ENCODE measurements at regions not wholly inside any gene's neighbourhood (a gene's known extent, or its start where the extent isn't known, plus 50 kb on each side); places are given as distances from the start of the nearest gene placed in this dataset.

DNA sequence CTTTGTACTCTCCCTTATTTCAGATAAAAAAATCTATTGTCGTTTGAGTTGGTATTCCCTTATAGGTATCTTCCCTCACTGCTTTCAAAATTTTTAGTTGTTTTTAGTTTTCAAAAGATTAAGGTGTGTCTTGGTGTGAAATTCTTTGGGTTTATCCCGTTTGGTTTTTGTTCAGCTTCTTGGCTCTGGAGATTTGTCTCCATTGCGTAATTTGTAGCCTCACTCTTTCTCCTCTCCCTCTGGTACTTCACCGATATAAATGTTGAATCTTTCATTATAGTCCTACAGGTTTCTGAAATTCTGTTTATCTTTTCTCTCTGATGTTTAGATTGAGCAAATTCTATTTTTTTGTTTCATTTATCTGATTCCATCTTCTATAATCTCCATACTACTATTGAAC is 113.8 kb upstream of the HS6ST1 start:
- no peak overlapping the region for H3K4me3 ChIP-seq
- no peak for ATAC-seq
- no peaks in the 10 kb centered on the region for H3K9me3 ChIP-seq (replicated peaks; ENCODE audit: control insufficient read depth, insufficient read depth, low read depth, low read length)
- H3K9me1 ChIP-seq (ENCODE audit: control insufficient read depth, insufficient read depth, low read length), result no peaks in the 10 kb centered on the region
- H3K9ac ChIP-seq (ENCODE audit: insufficient read depth in 1 of 2, low read depth in 2 of 2, low read length in 2 of 2), result no peak overlapping the region
- POLR2A ChIA-PET, result no interaction called here
- CTCF ChIA-PET (ENCODE audit: low intra/inter-chr PET ratio), result no interaction called here
- no peak overlapping the region for H2AFZ ChIP-seq (ENCODE audit: low read depth, low read length)
- no peaks in the 10 kb centered on the region for H4K20me1 ChIP-seq (replicated peaks; ENCODE audit: control insufficient read depth, insufficient read depth, low read length)
- H3K79me2 ChIP-seq (ENCODE audit: control insufficient read depth, insufficient read depth, low read length), result no peaks in the 10 kb centered on the region
- H3K27me3 ChIP-seq (ENCODE audit: control insufficient read depth in 2 of 2, insufficient read depth in 2 of 2, low read length in 2 of 2), result peaks cover 0 to 30% of the 10 kb centered on the region in 2 experiments; a peak in 4 of 5 replicates
- in situ Hi-C loops (cut with MboI), result no loop called here
- no TSS peak for BruUV-seq (replicated peaks)
- intact Hi-C loops (cut with micrococcal nuclease), result no loop called here
- H3K4me1 ChIP-seq (replicated peaks in 1 of 2; ENCODE audit: control insufficient read depth in 2 of 2, insufficient read depth in 2 of 2, low read length in 2 of 2), result no peaks in the 10 kb centered on the region
- TF ChIP-seq ZNF274 (IDR thresholded peaks at IDR 0.05; ENCODE audit: borderline replicate concordance, low read depth, low read length), result no peak
- TF ChIP-seq CEBPB (tag; IDR thresholded peaks at IDR 0.05), result 0 out of 2 replicates have a peak, but pooled peaks have one; percentile 7
- 4% methylated on average over 4 of the region's 4 CpGs for WGBS (ENCODE audit: insufficient coverage, low coverage, missing lambda C conversion rate)
- no peak overlapping the region for H3K27ac ChIP-seq (ENCODE audit: extremely low read depth, low read depth, low read length)
- no peak overlapping the region for H3K4me2 ChIP-seq (ENCODE audit: insufficient read depth, low read length)
- no peak for DNase-seq (ENCODE audit: extremely low read depth in 1 of 4, low spot score in 3 of 4)
- no peak for FAIRE-seq
- H3K36me3 ChIP-seq (ENCODE audit: control insufficient read depth, insufficient read depth, low read length), result no peaks in the 10 kb centered on the region

DNA sequence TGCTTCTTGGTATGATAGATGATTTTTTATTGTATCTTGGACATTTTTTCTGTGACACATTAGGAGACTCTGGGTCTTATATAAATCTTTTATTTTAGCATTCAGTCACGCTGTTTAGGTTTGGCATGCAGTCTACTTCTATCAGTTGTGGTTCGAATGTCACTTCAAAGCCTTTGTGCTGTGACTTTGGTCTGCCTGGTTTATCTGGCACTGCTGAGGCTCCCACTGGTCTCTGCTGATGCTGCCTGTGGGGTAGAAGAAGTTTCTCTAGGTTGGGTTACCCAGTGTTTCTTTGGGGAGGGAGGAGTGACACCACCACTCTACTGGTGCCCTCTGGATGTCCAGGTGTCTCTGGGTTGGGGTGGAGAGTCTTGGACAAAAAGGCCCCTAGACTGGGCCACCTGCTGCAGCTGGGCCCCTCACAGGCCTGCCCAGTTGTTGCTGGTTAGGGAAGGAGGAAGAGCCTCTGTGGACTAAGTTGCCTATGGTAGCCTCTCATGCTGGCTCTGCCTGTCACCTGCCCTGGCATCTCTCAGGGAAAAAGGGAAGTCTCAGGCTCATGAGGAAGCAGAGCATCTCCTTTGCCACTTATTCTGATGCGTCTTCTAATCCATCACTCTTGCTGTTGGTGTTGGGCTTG is 115.4 kb upstream of the HS6ST1 start:
- Histone ChIP-seq H3K9ac (ENCODE audit: insufficient read depth in 1 of 2, low read depth in 2 of 2, low read length in 2 of 2) (no peak overlapping the region), H2AFZ (ENCODE audit: low read depth, low read length) (no peak overlapping the region), H3K9me3 (replicated peaks; ENCODE audit: control insufficient read depth, insufficient read depth, low read depth, low read length) (no peaks in the 10 kb centered on the region), H3K36me3 (ENCODE audit: control insufficient read depth, insufficient read depth, low read length) (no peaks in the 10 kb centered on the region), H3K4me3 (no peak overlapping the region), H4K20me1 (replicated peaks; ENCODE audit: control insufficient read depth, insufficient read depth, low read length) (no peaks in the 10 kb centered on the region), H3K4me1 (replicated peaks in 1 of 2; ENCODE audit: control insufficient read depth in 2 of 2, insufficient read depth in 2 of 2, low read length in 2 of 2) (no peaks in the 10 kb centered on the region; a peak in 1 of 5 replicates), H3K27ac (ENCODE audit: extremely low read depth, low read depth, low read length) (no peak overlapping the region), H3K9me1 (ENCODE audit: control insufficient read depth, insufficient read depth, low read length) (no peaks in the 10 kb centered on the region), H3K27me3 (ENCODE audit: control insufficient read depth in 2 of 2, insufficient read depth in 2 of 2, low read length in 2 of 2) (peaks cover 0 to 39% of the 10 kb centered on the region in 2 experiments; a peak in 3 of 5 replicates), H3K79me2 (ENCODE audit: control insufficient read depth, insufficient read depth, low read length) (no peaks in the 10 kb centered on the region), H3K4me2 (ENCODE audit: insufficient read depth, low read length) (no peak overlapping the region)
- FAIRE-seq (no peak), ATAC-seq (no peak), DNase-seq (ENCODE audit: extremely low read depth in 1 of 4, low spot score in 3 of 4) (no peak)
- POLR2A ChIA-PET, result no interaction called here
- intact Hi-C loops (cut with micrococcal nuclease) (no loop called here), in situ Hi-C loops (cut with MboI) (no loop called here)
- WGBS (ENCODE audit: insufficient coverage, low coverage, missing lambda C conversion rate), result 3% methylated on average over 3 of the region's 3 CpGs
- no TSS peak for BruUV-seq (replicated peaks)
- CTCF ChIA-PET (ENCODE audit: low intra/inter-chr PET ratio), result no interaction called here
- TF ChIP-seq PYGO2 (tag; IDR thresholded peaks at IDR 0.05) (no peak), PHB (CRISPR knock-in tag; IDR thresholded peaks at IDR 0.05) (no peak), NR2C2 (CRISPR knock-in tag; IDR thresholded peaks at IDR 0.05) (no peak), NR2C2 (tag; IDR thresholded peaks at IDR 0.05) (no peak), NFE2L1 (tag; IDR thresholded peaks at IDR 0.05; ENCODE audit: borderline replicate concordance, low read depth) (no peak), STAT5A (IDR thresholded peaks at IDR 0.05; ENCODE audit: borderline replicate concordance, low read length) (no peak), TEAD2 (tag; IDR thresholded peaks at IDR 0.05) (no peak), ATF1 (CRISPR knock-in tag; IDR thresholded peaks at IDR 0.05) (no peak), ATF1 (tag; IDR thresholded peaks at IDR 0.05) (no peak), ZNF146 (CRISPR knock-in tag; IDR thresholded peaks at IDR 0.05; ENCODE audit: unreplicated experiment) (no peak)
- TF ChIP-seq, protein P1, sequence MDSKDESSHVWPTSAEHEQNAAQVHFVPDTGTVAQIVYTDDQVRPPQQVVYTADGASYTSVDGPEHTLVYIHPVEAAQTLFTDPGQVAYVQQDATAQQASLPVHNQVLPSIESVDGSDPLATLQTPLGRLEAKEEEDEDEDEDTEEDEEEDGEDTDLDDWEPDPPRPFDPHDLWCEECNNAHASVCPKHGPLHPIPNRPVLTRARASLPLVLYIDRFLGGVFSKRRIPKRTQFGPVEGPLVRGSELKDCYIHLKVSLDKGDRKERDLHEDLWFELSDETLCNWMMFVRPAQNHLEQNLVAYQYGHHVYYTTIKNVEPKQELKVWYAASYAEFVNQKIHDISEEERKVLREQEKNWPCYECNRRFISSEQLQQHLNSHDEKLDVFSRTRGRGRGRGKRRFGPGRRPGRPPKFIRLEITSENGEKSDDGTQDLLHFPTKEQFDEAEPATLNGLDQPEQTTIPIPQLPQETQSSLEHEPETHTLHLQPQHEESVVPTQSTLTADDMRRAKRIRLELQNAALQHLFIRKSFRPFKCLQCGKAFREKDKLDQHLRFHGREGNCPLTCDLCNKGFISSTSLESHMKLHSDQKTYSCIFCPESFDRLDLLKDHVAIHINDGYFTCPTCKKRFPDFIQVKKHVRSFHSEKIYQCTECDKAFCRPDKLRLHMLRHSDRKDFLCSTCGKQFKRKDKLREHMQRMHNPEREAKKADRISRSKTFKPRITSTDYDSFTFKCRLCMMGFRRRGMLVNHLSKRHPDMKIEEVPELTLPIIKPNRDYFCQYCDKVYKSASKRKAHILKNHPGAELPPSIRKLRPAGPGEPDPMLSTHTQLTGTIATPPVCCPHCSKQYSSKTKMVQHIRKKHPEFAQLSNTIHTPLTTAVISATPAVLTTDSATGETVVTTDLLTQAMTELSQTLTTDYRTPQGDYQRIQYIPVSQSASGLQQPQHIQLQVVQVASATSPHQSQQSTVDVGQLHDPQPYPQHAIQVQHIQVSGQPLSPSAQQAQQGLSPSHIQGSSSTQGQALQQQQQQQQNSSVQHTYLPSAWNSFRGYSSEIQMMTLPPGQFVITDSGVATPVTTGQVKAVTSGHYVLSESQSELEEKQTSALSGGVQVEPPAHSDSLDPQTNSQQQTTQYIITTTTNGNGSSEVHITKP (IDR thresholded peaks at IDR 0.05; ENCODE audit: partially characterized antibody), result no peak
